LNCaP clone FGC (cell line): ENCODE measurements at regions not wholly inside any gene's neighbourhood (a gene's known extent, or its start where the extent isn't known, plus 50 kb on each side); places are given as distances from the start of the nearest gene placed in this dataset.

Source experiments
- DNase-seq: peaks from one replicate; pipeline ENCODE4 v3.0.0-alpha.2; 2011; ENCODE audit warnings: low read depth
- H3K4me3 ChIP-seq: 2 replicates; pipeline ENCODE4 v1.5.1; 2011; ENCODE audit warnings: mild to moderate bottlenecking, low read depth, low read length, control low read depth
- TF ChIP-seq, protein P1 (sequence below): IDR thresholded peaks from 2 replicates; pipeline ENCODE4 v1.5.1; 2012; ENCODE audit warnings: mild to moderate bottlenecking; ENCODE audit not compliant: control insufficient read depth, insufficient read depth; ENCODE audit errors: extremely low read depth

DNA sequence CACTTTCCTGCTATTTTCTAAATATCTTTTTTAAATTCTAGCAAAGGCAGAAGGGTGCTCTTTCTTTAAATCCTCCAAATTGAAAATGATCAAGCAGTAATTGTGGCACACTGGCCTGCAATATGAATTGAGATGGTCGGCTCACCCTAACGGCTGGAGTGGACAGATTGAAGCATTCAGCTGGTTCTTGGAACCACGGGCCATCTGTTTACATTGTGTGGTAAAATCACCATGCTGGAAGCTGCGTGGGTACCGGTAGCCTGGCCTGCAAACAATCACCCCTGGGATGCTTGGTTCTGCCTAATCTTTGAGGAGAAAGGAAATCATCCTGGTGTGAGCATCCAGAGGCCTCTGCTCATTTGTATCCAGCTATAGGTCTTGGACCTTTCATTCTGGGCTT, 289.3 kb downstream of the ZNF608 start:
- DNase-seq, result no peak
- H3K4me3 ChIP-seq, result no peak overlapping the region
- TF ChIP-seq, protein P1, sequence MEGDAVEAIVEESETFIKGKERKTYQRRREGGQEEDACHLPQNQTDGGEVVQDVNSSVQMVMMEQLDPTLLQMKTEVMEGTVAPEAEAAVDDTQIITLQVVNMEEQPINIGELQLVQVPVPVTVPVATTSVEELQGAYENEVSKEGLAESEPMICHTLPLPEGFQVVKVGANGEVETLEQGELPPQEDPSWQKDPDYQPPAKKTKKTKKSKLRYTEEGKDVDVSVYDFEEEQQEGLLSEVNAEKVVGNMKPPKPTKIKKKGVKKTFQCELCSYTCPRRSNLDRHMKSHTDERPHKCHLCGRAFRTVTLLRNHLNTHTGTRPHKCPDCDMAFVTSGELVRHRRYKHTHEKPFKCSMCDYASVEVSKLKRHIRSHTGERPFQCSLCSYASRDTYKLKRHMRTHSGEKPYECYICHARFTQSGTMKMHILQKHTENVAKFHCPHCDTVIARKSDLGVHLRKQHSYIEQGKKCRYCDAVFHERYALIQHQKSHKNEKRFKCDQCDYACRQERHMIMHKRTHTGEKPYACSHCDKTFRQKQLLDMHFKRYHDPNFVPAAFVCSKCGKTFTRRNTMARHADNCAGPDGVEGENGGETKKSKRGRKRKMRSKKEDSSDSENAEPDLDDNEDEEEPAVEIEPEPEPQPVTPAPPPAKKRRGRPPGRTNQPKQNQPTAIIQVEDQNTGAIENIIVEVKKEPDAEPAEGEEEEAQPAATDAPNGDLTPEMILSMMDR, result no peak

DNA sequence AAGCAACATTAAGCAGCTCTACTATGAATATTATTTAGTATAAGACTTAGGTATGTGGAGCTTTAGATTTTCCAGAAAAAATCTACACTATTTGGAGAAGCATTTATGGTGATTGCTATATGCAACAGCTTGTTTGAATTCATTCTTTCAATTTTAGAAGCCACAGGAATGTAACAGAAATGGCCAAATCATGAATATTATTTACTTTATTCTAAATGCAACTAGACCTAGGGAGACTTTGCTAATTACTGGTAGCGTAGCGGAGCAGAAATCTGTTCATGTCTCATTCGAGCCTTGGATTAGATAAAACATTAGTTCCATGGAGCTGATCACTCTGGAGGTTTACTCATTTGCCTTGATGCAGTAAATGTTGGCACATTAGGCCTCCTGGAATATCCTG, 290.2 kb downstream of the ZNF608 start:
- DNase-seq, result no peak

DNA sequence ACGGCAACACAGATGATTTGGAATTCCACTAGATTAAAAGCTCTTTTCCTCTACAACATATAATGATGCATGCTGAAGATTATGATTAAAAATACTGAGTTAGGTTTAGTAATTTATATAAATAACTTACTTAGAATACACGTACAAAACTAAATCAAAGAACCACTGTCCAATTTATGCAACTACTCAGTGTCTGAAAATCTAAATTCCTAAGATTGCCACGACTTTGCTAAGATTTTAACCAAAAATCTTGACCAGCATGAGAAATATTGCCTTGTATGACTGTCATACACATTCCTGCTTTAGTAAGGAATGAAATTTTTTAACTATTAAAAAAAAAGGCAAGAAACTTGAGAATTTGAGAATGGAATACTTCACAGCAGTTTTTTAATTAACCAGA, 292.4 kb downstream of the ZNF608 start:
- no peak overlapping the region for H3K4me3 ChIP-seq
- TF ChIP-seq, protein P1, result no peak
- DNase-seq, result no peak

More for the DNA sequence above, 290.2 kb downstream of the ZNF608 start:
- TF ChIP-seq, protein P1, result no peak
- H3K4me3 ChIP-seq, result no peak overlapping the region

DNA sequence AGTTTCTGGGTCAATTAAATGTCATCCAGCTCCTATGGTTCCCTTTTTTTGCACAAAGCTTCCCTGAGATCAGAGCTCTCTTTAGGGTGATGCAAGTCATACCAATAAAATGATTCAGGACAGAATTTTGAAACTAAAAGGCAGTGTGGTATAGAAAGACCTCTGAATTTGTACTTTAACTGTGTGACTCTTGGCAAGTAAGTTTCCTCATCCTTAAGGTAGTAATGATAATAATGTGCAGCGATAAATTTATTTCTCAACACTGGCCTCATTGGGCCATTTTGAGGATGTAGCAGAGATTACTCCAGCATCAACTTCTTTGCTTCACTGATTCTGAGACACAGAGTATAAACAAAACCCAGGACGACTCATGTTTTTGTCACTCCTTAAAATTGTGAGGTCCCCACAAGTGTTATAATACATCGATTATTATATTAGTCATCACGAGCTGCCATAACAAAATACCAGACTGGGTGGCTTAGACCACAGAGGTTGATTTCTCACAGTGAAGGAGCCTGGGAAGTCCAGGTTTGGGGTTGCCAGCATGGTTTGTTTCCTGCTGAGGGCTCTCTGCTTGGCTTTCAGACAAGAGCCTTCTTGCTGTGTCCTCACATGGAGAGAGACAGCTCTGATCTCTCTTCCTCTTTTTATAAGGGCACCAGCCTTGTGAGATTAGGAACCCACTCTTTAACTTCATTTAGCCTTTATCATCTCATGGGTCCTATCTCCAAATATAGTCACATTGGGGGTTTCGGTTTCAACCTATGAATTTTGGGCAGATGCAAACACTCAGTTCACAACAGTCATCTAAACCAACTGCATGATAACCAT, 293.0 kb downstream of the ZNF608 start:
- no peak for DNase-seq
- TF ChIP-seq, protein P1, result no peak

DNA sequence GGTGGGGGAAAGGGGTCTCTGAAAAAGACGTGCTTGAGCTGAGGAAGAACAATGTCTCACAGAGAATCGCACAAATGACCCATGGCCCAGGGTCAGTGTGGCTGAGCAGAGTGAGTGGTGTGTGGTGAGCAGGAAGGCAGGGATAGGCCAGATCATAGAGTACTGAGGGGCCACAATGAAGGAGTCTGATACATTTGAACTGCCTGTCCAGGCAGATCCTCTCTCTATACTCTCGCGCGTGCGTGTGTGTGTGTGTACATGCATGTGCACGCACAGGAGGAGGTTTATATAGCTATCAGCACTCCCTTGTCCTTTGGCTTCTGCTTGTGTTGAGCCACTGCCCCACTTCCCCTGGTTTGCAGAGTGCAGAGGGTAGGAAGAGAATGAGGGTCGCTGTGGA, 294.0 kb downstream of the ZNF608 start:
- no peak for DNase-seq
- TF ChIP-seq, protein P1, result no peak
- H3K4me3 ChIP-seq, result no peak overlapping the region

More for the DNA sequence above, 293.0 kb downstream of the ZNF608 start:
- H3K4me3 ChIP-seq, result no peak overlapping the region

DNA sequence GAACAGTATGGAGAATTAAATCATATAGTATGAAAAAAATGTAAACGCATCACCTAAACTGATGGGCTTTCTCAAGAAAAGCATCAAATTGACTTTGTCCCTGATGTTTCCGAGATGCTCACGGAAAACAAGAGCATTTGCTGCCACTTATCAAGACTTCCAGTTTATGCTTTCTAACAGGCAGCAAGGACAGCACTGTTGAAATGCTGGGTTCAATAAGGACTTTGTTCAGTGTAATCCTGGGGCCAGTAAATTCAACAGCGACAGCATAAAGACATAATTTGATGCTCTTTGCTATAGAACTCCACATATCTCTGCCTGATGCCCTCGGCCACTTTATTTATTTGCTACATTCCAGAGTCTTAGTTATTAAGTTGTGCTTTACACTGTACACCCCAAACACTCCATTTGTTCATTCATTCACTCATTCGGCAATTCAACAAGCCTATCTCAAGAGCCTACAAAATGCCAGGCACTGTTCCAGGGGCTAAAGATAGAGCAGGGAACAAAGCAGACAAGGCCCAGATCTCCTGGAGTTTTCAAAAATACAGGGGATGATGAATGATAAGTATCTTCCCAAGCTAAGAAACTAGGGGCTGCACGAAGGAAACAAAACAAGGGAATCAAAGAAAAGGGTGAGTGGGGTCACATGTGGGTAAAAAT, 294.6 kb downstream of the ZNF608 start:
- TF ChIP-seq, protein P1, result no peak
- H3K4me3 ChIP-seq, result no peak overlapping the region
- DNase-seq, result no peak
